ACC112 (cell line): ENCODE measurements at regions not wholly inside any gene's neighbourhood (a gene's known extent, or its start where the extent isn't known, plus 50 kb on each side); places are given as distances from the start of the nearest gene placed in this dataset.

Experiments
- H2AFZ ChIP-seq: fragments of 200-600 bp; sonication (generic); one replicate; pipeline ENCODE4 v1.6.0; 2017; ENCODE audit warnings: antibody characterized with exemption, low read length; ENCODE audit not compliant: unreplicated experiment
- H3K27ac ChIP-seq: fragments of 200-600 bp; sonication (generic); 2 replicates; pipeline ENCODE4 v1.5.1; 2014; ENCODE audit warnings: low read depth, mild to moderate bottlenecking, antibody characterized with exemption, low read length, moderate library complexity
- H3K27me3 ChIP-seq: fragments of 200-600 bp; sonication (generic); 2 replicates; pipeline ENCODE4 v1.6.1; 2014; ENCODE audit warnings: mild to moderate bottlenecking, antibody characterized with exemption, low read length, moderate library complexity, mixed read lengths; ENCODE audit not compliant: insufficient read depth
- H3K36me3 ChIP-seq: fragments of 200-600 bp; sonication (generic); 2 replicates; pipeline ENCODE4 v1.6.1; 2016; ENCODE audit warnings: mild to moderate bottlenecking, antibody characterized with exemption, low read length, moderate library complexity, mixed read lengths; ENCODE audit not compliant: insufficient read depth
- H3K4me1 ChIP-seq: fragments of 200-600 bp; sonication (generic); one replicate; pipeline ENCODE4 v1.6.1; 2016; ENCODE audit warnings: low read length, mixed read lengths; ENCODE audit not compliant: insufficient read depth, unreplicated experiment, control insufficient read depth
- H3K4me3 ChIP-seq: fragments of 200-600 bp; sonication (generic); 2 replicates; pipeline ENCODE4 v1.5.1; 2014; ENCODE audit warnings: mild to moderate bottlenecking, low read depth, low read length
- H3K79me2 ChIP-seq: fragments of 200-600 bp; sonication (generic); one replicate; pipeline ENCODE4 v1.6.0; 2016; ENCODE audit warnings: low read length; ENCODE audit not compliant: control insufficient read depth, unreplicated experiment, insufficient read depth

DNA sequence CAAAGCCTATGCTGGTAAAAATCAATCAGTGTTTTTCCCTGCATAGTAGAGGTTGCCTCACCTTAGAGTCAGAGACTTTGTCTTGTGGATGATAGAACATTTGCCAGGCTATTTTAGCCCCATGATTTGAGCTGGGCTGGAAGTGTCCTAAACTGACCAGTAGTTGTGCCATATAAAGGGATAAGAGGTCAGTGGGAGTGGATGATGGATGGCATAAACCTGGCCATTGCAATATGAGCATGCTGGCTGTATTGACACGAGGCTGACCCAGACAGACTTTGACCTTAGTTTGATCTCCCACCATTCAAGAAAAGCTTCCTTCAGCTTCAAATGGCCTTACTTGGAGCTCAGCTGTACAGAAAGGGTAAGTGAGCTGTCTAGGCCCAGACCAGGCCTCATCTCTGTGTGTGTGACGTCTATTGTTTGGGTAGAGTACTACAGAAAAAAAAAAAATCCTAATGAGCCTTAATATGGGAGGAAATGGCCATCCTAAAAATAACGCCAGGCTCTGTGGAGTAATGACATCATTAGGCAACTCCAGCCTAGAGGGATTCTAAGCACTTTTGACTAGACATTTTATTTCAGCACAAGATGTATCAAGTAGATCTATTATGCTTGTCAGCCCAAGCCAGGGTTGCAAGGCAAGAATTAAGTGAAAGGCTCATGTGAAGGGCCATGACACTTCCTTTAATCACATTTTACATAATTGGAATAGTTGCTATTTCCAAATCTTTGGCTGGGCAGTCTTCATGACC lies 51.3 kb upstream of the CADM1 start:
- H3K79me2 ChIP-seq = no peaks in the 10 kb centered on the region
- H3K36me3 ChIP-seq = no peaks in the 10 kb centered on the region
- no peaks in the 10 kb centered on the region for H3K27me3 ChIP-seq
- no peak overlapping the region for H2AFZ ChIP-seq
- no peak overlapping the region for H3K4me3 ChIP-seq
- H3K27ac ChIP-seq = no peak overlapping the region
- no peaks in the 10 kb centered on the region for H3K4me1 ChIP-seq
